Dendritic cell treated with granulocyte-macrophage colony-stimulating factor and Interleukin-4, amounts not matched to agents 40 ng/mL and 50 ng/mL, for 4 days (primary cell): ENCODE measurements at regions not wholly inside any gene's neighbourhood (a gene's known extent, or its start where the extent isn't known, plus 50 kb on each side); places are given as distances from the start of the nearest gene placed in this dataset.
"Not testable (repeated sequence)": the region's sequence is repeated elsewhere in the genome, so short reads cannot be mapped to it uniquely, and the experiment has no call there.

Experiments used
- H3K27ac Mint-ChIP-seq: one replicate; pipeline ENCODE4 v1.8.0; 2022; ENCODE audit warnings: mild to moderate bottlenecking, mixed read lengths
- H3K27me3 Mint-ChIP-seq: one replicate; pipeline ENCODE4 v1.8.0; 2022; ENCODE audit warnings: mild to moderate bottlenecking, mixed read lengths
- H3K36me3 Mint-ChIP-seq: one replicate; pipeline ENCODE4 v1.8.0; 2022; ENCODE audit warnings: low read depth, mixed read lengths
- H3K4me1 Mint-ChIP-seq: one replicate; pipeline ENCODE4 v1.8.0; 2022; ENCODE audit warnings: low read depth, mixed read lengths
- H3K4me3 Mint-ChIP-seq: one replicate; pipeline ENCODE4 v1.8.0; 2022; ENCODE audit warnings: mild to moderate bottlenecking, moderate library complexity, mixed read lengths
- H3K9me3 Mint-ChIP-seq: one replicate; pipeline ENCODE4 v1.8.0; 2022; ENCODE audit warnings: mixed read lengths
- intact Hi-C: fragments of 100-400 bp; cut with micrococcal nuclease; formaldehyde crosslinking; loops from one replicate; pipeline ENCODE4 v1.15.0; 2022

- peak overlapping the region; percentile 66 for H3K4me3 Mint-ChIP-seq
- H3K27me3 Mint-ChIP-seq = peaks cover 35% of the 10 kb centered on the region
- H3K9me3 Mint-ChIP-seq, H3K4me1 Mint-ChIP-seq, H3K36me3 Mint-ChIP-seq, intact Hi-C loops: not testable (repeated sequence)
- peak overlapping the region; percentile 49 for H3K27ac Mint-ChIP-seq
These were observed 128.9 kb upstream of the HMX1 start for GRCh38 chr4:9000505-9001001.

- not testable (repeated sequence) for H3K4me3 Mint-ChIP-seq, H3K27me3 Mint-ChIP-seq, H3K36me3 Mint-ChIP-seq
These were observed 121.3 kb upstream of the HMX1 start for GRCh38 chr4:8992981-8993380.

GRCh38 chr4:8991449-8991848 lies 119.8 kb upstream of the HMX1 start:
- H3K4me1 Mint-ChIP-seq, H3K9me3 Mint-ChIP-seq, H3K4me3 Mint-ChIP-seq, H3K27ac Mint-ChIP-seq, H3K36me3 Mint-ChIP-seq, intact Hi-C loops, H3K27me3 Mint-ChIP-seq: not testable (repeated sequence)

More at GRCh38 chr4:8992981-8993380, 121.3 kb upstream of the HMX1 start:
- H3K27ac Mint-ChIP-seq, H3K4me1 Mint-ChIP-seq, intact Hi-C loops, H3K9me3 Mint-ChIP-seq: not testable (repeated sequence)

DNA sequence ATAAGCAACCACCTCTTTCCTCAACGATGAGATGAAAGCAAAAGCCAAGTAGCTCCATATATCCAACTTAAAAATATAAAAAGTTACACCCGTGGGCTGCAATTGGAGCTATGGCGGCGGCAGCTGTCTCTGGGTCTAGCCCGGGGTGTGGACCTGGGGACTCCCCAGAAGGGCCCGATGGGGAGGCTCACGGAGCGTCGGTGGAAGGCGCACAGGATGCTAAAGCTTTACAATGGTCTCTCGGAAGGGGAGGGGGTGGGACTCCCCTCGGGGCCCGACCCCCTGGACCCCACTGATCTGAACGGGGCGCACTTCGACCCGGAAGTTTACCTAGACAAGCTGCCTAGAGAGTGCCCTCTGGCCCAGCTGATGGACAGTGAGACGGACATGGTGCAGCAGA lies 118.7 kb upstream of the HMX1 start:
- H3K36me3 Mint-ChIP-seq, H3K27me3 Mint-ChIP-seq, H3K27ac Mint-ChIP-seq, intact Hi-C loops, H3K4me3 Mint-ChIP-seq, H3K9me3 Mint-ChIP-seq, H3K4me1 Mint-ChIP-seq: not testable (repeated sequence)

DNA sequence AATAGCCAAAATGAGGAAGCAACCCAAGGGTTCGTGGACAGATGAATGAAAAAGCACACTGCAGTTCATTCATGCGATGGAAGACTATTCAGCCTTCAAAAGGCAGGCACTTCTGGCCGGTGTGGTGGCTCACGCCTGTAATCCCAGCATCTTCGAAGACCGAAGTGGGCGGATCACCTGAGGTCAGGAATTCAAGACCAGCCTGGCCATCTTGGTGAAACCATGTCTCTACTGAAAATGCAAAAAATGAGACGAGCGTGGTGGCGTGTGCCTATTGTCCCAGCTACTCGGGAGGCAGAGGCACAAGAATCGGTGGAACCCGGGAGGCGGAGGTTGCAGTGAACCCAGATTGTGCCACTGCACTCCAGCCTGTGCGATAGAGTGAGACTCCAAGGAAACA lies 114.1 kb upstream of the HMX1 start:
- H3K9me3 Mint-ChIP-seq, H3K4me3 Mint-ChIP-seq, H3K27ac Mint-ChIP-seq, H3K36me3 Mint-ChIP-seq, intact Hi-C loops, H3K27me3 Mint-ChIP-seq, H3K4me1 Mint-ChIP-seq: not testable (repeated sequence)

- H3K4me3 Mint-ChIP-seq, intact Hi-C loops: not testable (repeated sequence)
These were observed 113.0 kb upstream of the HMX1 start for GRCh38 chr4:8984641-8985040.

DNA sequence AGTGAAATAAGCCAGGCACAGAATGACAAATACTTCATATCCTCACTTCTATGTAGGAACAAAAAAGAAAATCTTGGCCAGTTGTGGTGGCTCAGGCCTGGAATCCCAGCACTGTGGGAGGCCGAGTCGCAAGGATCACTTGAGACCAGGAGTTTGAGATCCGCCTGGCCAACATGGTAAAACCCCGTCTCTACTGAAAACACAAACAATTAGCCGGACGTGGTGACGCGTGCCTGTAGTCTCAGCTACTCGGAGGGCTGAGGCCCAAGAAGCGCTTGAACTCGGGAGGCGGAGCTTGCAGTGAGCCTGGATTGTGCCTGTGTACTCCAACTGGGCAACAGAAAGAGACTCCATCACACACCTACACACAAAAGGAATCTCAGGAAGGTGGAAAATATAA lies 112.3 kb upstream of the HMX1 start:
- H3K4me3 Mint-ChIP-seq, intact Hi-C loops, H3K27ac Mint-ChIP-seq, H3K9me3 Mint-ChIP-seq, H3K27me3 Mint-ChIP-seq, H3K4me1 Mint-ChIP-seq, H3K36me3 Mint-ChIP-seq: not testable (repeated sequence)

More at GRCh38 chr4:8984641-8985040, 113.0 kb upstream of the HMX1 start:
- not testable (repeated sequence) for H3K27ac Mint-ChIP-seq, H3K4me1 Mint-ChIP-seq, H3K9me3 Mint-ChIP-seq, H3K27me3 Mint-ChIP-seq, H3K36me3 Mint-ChIP-seq

DNA sequence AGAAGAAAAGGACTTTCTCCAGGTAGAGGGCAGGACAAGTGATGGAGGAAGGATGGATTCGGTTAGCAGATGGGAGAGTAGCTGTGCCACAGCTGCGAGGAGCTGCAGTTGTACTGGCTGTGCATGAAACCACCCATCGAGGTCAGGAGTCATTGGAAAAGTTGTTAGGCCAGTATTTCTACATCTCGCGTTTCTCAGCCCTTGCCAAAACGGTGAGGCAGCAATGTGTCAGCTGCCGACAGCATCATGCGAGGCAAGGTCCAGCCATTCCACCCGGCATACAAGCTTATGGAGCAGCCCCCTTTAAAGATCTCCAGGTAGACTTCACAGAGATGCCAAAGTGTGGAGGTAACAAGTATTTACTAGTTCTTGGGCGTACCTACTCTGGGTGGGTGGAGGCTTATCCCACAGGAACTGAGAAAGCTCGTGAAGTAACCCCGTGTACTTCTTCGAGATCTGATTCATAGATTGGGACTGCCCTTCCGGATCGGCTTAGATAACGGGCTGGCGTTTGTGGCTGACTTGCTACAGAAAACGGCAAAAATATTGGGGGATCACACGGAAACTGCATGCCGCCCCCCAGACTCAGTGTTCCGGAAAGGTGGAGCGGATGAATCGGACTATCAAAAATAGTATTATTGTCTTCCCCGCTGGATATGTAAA lies 105.0 kb upstream of the HMX1 start:
- H3K27me3 Mint-ChIP-seq, intact Hi-C loops, H3K36me3 Mint-ChIP-seq: not testable (repeated sequence)

GRCh38 chr4:8972635-8973034 lies 101.0 kb upstream of the HMX1 start:
- H3K9me3 Mint-ChIP-seq, H3K4me1 Mint-ChIP-seq, H3K36me3 Mint-ChIP-seq, intact Hi-C loops, H3K27me3 Mint-ChIP-seq, H3K4me3 Mint-ChIP-seq, H3K27ac Mint-ChIP-seq: not testable (repeated sequence)

More for the DNA sequence above, 105.0 kb upstream of the HMX1 start:
- not testable (repeated sequence) for H3K9me3 Mint-ChIP-seq, H3K27ac Mint-ChIP-seq, H3K4me1 Mint-ChIP-seq, H3K4me3 Mint-ChIP-seq

DNA sequence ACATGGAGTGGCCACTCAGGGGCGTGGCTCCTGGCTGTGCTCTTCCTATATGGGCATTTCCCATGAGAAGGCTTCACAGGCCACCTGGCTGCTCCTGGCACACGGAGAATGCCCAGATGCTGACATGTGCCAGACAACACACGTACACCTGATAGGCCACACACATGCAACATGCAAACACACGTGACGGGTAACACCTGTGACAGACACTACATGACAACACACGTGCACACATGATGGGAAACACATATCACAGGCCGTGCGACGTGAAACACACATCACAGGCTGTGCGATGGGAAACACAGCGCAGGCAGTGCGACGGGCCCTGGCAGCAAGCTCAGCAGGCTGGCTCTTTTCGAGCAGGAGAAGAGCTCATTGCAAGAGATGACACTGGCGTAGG lies 94.3 kb upstream of the HMX1 start:
- H3K4me3 Mint-ChIP-seq, H3K36me3 Mint-ChIP-seq, H3K27ac Mint-ChIP-seq, intact Hi-C loops, H3K9me3 Mint-ChIP-seq, H3K4me1 Mint-ChIP-seq: not testable (repeated sequence)
- H3K27me3 Mint-ChIP-seq = peaks cover 36% of the 10 kb centered on the region

- H3K4me1 Mint-ChIP-seq, H3K36me3 Mint-ChIP-seq, H3K9me3 Mint-ChIP-seq, H3K27ac Mint-ChIP-seq, H3K4me3 Mint-ChIP-seq, intact Hi-C loops: not testable (repeated sequence)
- H3K27me3 Mint-ChIP-seq = peaks cover 36% of the 10 kb centered on the region
These were observed 92.7 kb upstream of the HMX1 start for GRCh38 chr4:8964201-8964788.

DNA sequence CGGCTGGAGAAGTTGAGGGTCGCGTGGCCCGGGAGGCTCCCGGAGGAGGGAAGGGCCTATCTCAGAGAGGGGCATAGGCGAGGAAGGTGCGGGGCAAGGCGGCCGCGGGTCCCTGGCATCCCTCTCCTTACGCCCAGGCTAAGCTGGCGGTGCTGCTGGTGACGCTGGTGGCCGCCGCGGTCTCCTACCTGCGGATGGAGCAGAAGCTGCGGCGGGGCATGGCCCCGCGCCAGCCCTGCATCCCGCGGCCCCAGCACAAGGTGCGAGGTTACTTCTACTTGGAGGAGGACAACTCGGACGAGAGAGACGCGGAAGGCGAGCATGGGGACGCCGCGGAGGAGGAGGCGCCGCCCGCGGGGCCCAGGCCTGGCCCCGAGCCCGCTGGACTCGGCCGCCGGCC lies 91.9 kb upstream of the HMX1 start:
- H3K4me3 Mint-ChIP-seq, H3K4me1 Mint-ChIP-seq, intact Hi-C loops: not testable (repeated sequence)

GRCh38 chr4:8961343-8961742 lies 89.7 kb upstream of the HMX1 start:
- H3K4me1 Mint-ChIP-seq, H3K36me3 Mint-ChIP-seq, H3K4me3 Mint-ChIP-seq, H3K27ac Mint-ChIP-seq, H3K9me3 Mint-ChIP-seq, intact Hi-C loops: not testable (repeated sequence)
- H3K27me3 Mint-ChIP-seq = peaks cover 35% of the 10 kb centered on the region

More for the DNA sequence above, 91.9 kb upstream of the HMX1 start:
- H3K9me3 Mint-ChIP-seq, H3K36me3 Mint-ChIP-seq, H3K27ac Mint-ChIP-seq: not testable (repeated sequence)
- H3K27me3 Mint-ChIP-seq = peaks cover 36% of the 10 kb centered on the region

GRCh38 chr4:8959471-8959870 lies 87.8 kb upstream of the HMX1 start:
- H3K4me1 Mint-ChIP-seq, H3K9me3 Mint-ChIP-seq, intact Hi-C loops, H3K4me3 Mint-ChIP-seq, H3K27ac Mint-ChIP-seq, H3K36me3 Mint-ChIP-seq: not testable (repeated sequence)
- peaks cover 25% of the 10 kb centered on the region for H3K27me3 Mint-ChIP-seq

- H3K36me3 Mint-ChIP-seq, H3K4me1 Mint-ChIP-seq, intact Hi-C loops, H3K27me3 Mint-ChIP-seq, H3K9me3 Mint-ChIP-seq, H3K4me3 Mint-ChIP-seq, H3K27ac Mint-ChIP-seq: not testable (repeated sequence)
These were observed 82.4 kb upstream of the HMX1 start for GRCh38 chr4:8954001-8954400.
